Amniotic stem cell (primary cell): ENCODE measurements at regions not wholly inside any gene's neighbourhood (a gene's known extent, or its start where the extent isn't known, plus 50 kb on each side); places are given as distances from the start of the nearest gene placed in this dataset.
A peak's percentile ranks its signal among the peaks of the same experiment; 100 is the strongest.
"Not testable (repeated sequence)": the region's sequence is repeated elsewhere in the genome, so short reads cannot be mapped to it uniquely, and the experiment has no call there.

ENCODE experiments used
- DNase-seq: peaks from one replicate; lab custom pipeline; 2025; lab: John Stamatoyannopoulos, UW

DNA sequence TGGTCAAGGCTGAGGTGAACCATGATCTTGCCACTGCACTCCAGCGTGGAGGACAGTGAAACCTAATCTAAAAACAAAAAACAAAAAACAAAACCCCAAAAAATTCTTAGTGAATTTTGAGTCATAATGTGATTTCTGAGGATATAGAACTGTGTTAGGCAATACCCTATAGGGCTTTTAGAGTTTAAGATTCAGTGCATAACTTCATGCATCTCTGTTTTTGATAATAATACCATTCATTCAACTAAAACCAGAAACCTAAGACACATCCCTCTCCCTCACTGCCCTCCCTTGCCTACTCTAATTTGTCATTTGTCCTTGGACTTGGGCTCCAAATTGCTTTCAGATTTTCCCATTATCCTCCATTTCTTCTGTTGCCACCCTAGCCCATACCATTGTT is 405.7 kb upstream of the EDIL3 start:
- no peak for DNase-seq

DNA sequence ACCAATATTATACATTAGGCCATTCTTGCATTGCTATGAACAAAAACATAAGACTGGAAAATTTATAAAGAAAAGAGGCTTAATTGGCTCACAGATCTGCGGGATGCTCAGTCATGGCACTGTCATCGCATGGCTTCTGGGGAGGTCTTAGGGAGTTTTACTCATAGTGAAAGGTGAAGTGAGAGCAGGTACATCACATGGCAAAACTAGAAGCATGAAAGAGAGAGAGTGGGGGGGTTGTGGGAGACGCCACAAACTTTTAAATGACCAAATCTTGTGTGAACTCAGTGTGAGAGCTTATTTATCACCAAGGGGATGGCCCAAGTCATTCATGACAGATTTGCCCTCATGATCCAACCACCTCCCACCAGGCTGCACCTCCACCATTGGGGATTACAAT is 398.3 kb upstream of the EDIL3 start:
- DNase-seq = no peak

DNA sequence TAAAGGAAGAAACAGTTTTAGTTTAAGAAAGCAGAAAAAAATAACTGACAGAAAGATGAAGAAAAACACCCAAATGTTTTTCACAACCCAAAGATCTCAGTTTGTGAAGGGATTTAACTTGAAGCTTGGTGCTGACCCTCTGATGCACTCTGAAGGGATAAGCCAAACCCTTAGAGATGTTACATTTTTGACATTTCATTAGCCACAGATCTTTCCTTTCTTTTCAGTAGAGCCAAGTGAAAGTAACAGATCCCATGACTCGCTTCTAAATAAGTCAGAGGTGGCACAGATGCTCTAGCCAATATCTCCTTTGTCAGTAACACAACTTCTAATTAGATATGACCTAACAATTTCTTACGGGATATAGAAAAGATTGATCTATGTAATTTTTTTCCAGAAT is 394.5 kb upstream of the EDIL3 start:
- DNase-seq = no peak

DNA sequence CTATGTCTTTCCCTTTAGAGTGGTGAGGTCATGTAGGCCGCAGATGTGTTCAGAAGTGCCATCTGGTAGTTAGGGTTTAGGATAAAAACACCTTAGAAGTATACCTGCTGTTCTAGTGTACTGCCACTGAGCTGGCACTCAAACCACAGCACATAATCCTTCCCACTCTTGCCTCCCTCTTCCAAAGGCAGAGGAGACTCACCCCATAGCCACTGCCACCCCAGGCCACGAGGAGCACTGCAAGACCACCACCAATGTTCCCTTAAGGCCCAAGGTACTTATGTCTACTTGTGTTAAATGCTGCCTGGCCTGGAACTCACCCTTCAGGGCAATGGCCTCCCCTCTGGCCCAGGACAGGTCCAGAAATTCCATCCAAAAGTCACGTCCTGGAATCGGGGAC is 379.5 kb upstream of the EDIL3 start:
- DNase-seq = no peak

DNA sequence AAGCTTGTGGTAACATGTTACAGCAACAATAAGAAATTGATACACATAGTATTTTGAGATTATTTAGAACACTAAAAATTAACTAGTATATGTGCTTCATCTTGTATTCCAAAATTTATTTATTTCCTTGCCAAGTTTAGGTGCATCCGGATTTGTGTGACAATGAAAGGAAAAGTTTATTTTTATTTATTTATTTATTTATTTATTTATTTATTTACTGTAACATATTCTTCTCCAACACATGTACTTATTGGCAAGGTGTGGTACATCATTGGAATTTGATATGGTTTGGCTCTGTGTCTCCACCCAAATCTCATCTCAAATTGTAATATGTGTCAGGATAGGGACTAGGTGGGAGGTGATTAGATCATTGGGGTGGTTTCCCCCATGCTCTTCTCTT is 373.3 kb upstream of the EDIL3 start:
- DNase-seq = no peak

DNA sequence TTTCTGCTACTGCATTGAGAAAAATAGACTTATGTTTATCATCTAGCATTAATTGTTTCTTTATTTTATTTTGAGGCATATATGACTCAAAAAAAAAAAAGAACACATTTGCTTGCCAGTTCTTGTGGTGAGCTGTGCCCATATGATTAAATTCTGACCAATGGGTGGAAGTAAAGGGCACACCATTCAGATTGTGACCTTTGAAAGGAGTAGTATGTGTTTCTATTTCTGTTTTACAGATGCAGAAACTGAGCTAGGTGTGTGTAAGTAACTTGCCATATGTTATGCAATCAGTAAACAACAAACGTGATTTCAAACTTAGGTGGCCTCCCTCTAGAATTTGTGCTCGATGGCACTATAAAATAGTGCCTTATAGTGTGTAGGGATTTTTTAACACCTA is 368.1 kb upstream of the EDIL3 start:
- no peak for DNase-seq

DNA sequence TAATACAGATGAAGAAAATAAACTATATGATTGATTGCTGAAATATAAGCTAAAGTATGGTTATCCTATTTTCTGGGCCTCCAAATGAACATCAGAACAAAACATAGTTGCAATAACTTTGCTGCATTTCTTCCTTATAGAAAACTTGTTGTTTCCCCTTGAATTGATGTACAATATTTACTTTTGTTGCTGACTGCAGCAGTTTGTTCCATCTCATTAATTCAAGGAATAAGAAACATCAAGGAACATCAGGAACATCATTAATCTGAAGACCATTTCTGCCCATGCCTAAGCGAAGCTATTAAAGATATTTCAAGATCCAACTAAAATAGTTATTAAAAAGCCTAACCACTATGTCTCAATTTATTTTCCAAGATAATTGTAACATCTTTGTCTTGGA is 363.6 kb upstream of the EDIL3 start:
- no peak for DNase-seq

GRCh38 chr5:84746280-84746679 is 361.6 kb upstream of the EDIL3 start:
- DNase-seq = not testable (repeated sequence)

- DNase-seq = no peak
These were observed 356.4 kb upstream of the EDIL3 start for GRCh38 chr5:84741056-84741455.

- DNase-seq = no peak
These were observed 344.6 kb upstream of the EDIL3 start for GRCh38 chr5:84729326-84729725.

- DNase-seq = no peak
These were observed 343.0 kb upstream of the EDIL3 start for GRCh38 chr5:84727708-84728107.

DNA sequence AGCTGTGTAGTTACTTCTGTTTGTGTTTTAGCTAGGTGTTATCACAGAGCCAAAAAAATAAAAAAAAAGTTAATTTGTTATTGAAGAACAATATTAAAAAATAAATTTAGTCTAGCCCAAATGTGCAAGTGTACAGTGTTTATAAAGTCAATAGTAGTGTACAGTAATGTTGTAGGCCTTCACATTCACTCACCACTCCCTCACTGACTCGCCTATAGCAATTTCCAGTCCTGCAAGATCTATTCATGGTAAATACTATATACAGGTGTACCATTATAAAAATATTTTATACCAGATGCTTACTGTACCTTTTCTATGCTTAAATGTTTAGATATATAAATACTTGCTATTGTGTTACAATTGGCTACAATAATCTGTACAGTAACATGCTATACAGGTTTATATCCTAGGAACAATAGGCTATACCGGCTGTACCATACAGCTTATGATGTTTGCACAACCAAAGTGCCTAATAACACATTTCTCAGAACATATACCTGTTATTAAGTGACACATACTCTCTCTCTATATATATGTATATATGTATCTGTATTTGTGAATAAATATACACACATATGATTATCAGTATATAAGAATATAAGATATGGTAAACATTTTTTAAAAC is 341.4 kb upstream of the EDIL3 start:
- DNase-seq = no peak

- peak; percentile 11 for DNase-seq
These were observed 340.0 kb upstream of the EDIL3 start for GRCh38 chr5:84724683-84725082.

DNA sequence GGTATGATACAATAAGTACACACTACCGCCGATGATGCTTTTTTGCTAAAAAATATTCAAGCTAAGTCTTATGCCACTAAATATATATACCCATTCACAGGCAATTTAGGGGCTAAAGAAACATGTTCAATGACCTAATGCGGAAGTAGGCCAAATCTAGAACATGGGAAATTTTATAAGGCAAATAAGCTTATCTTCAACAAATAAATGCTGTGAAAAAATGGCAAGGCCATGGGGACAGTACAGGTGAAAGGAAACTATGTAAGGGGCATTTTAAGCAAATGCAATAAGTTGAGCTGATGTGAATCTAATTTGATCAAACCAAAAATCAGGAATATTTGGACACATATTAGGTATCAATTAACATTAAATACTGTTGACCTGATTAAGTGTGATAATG is 339.5 kb upstream of the EDIL3 start:
- no peak for DNase-seq

- DNase-seq = no peak
These were observed 333.7 kb upstream of the EDIL3 start for GRCh38 chr5:84718377-84718776.

GRCh38 chr5:84715686-84716085 is 331.0 kb upstream of the EDIL3 start:
- no peak for DNase-seq

GRCh38 chr5:84715091-84715490 is 330.4 kb upstream of the EDIL3 start:
- no peak for DNase-seq

GRCh38 chr5:84709075-84709474 is 324.4 kb upstream of the EDIL3 start:
- no peak for DNase-seq

GRCh38 chr5:84706678-84707641 is 322.3 kb upstream of the EDIL3 start:
- no peak for DNase-seq

DNA sequence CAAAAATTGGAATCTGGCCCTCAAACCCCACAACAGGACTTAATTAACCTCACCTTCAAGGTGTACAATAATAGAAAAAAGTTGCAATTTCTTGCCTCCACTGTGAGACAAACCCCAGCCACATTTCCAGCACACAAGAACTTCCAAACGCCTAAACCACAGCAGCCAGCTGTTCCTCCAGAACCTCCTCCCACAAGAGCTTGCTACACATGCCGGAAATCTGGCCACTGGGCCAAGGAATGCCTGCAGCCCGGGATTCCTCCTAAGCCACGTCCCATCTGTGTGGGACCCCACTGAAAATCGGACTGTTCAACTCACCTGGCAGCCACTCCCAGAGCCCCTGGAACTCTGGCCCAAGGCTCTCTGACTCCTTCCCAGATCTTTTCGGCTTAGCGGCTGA is 315.9 kb upstream of the EDIL3 start:
- not testable (repeated sequence) for DNase-seq

- no peak for DNase-seq
These were observed 312.0 kb upstream of the EDIL3 start for GRCh38 chr5:84696651-84697050.

GRCh38 chr5:84695330-84695729 is 310.6 kb upstream of the EDIL3 start:
- DNase-seq = no peak

GRCh38 chr5:84693256-84693655 is 308.6 kb upstream of the EDIL3 start:
- no peak for DNase-seq

DNA sequence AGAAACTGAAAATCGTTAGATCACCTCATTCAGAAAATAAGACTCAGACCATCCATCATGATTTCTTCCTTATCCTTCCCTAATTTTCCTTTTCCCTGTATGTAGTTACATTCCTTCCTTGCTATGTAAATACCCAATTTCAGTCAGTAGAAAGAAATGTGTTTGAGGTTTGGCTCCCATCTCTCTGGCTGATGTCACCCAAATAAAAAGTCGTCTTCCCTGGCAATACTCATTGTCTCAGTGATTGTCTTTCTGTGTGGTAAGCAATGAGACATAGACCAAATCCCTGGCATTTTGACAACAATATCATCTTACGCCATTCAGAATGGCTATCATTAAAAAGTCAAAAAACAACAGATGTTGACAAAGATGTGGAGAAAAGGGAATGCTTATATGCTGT is 303.9 kb upstream of the EDIL3 start:
- peak; percentile 36 for DNase-seq
